H1 (cell line): ENCODE measurements at regions not wholly inside any gene's neighbourhood (a gene's known extent, or its start where the extent isn't known, plus 50 kb on each side); places are given as distances from the start of the nearest gene placed in this dataset.

Source experiments
- NANOG ChIP-seq: IDR thresholded peaks from 2 replicates; pipeline ENCODE4 v1.6.1; 2011; ENCODE audit warnings: low read length, low read depth, mild to moderate bottlenecking, inconsistent platforms; ENCODE audit not compliant: insufficient read depth, poor library complexity, severe bottlenecking
- RNF2 ChIP-seq: fragments of 200-900, 300-1000 bp; sonication (generic); IDR thresholded peaks from 2 replicates; pipeline ENCODE4 v1.7.1; 2016; ENCODE audit warnings: borderline replicate concordance, low read depth, mild to moderate bottlenecking, antibody characterized with exemption, low read length; ENCODE audit not compliant: poor library complexity, severe bottlenecking; ENCODE audit errors: missing control alignments

DNA sequence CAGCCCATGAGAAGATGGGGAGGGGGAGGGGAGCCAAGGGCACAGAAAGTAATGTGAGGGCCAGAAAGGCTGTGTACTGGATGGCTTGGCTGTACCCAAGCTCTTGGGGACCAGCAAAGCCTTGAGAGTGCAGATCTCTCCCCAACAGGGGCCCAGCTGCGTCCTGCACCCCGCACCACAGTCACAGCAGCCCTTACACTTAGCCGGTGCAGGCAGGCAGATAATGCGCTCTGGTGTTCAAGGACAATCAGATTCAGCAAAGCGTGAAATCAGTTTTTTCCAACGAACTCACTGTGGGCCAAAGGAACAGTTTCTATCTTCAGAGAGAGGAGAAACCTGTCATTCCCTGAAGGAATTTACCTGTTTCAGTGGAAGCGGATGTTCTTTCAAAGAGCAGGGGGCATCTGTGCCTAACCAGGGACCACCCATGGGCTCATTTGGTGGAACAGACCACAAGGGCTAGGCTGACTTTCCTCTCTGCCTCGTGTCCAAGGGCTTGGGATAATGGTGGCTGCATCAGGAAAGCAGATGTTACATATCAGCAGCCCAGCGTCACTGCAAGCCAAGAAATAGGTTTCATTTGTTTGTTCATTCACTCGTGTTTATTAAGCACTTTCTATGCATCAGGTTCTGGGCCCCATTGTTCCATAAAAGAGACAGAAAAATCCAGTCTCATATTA lies 81.2 kb upstream of the SPON1 start (continued):
- TF ChIP-seq RNF2 (no peak), NANOG (no peak)
